K562 (cell line): ENCODE measurements at regions not wholly inside any gene's neighbourhood (a gene's known extent, or its start where the extent isn't known, plus 50 kb on each side); places are given as distances from the start of the nearest gene placed in this dataset.

Experiments used
- ATAC-seq: fragments of 200-7000 bp; cut with Tn5 transposase; 3 replicates; pipeline ENCODE4 v1.9.1; 2020; ENCODE audit warnings: moderate library complexity
- BruUV-seq: library from RNA; stranded (reverse); fragments of 400-500 nt; replicated peaks from 2 replicates; lab custom pipeline; 2021; lab: Mats Ljungman, UMichigan
- CTCF ChIA-PET: fragments of 300-600 bp; formaldehyde crosslinking; extraction: SDS; loops from one replicate; lab custom pipeline; 2021; ENCODE audit warnings: low intra/inter-chr PET ratio; lab: Yijun Ruan, JAX
- POLR2A ChIA-PET: fragments of 300-600, 350-650 bp; sonication (Branson Sonifier 250); formaldehyde crosslinking; extraction: SDS; loops from one replicate; lab custom pipeline; 2021; ENCODE audit warnings: antibody characterized with exemption, inconsistent platforms; lab: Yijun Ruan, JAX
- DNase-seq, 4 experiments: peaks; one replicate each; pipeline versions ENCODE4 v3.0.0 to v3.0.0-alpha.2; 2011 to 2018; ENCODE audit warnings: low spot score in 3 of 4, mixed read lengths in 3 of 4; ENCODE audit errors: extremely low read depth in 1 of 4
- FAIRE-seq: peaks from 2 replicates; lab custom pipeline; 2011; peaks lifted over from hg19 to GRCh38; lab: Jason Lieb, UNC
- H2AFZ ChIP-seq: 2 replicates; pipeline ENCODE4 v1.6.0; 2011; ENCODE audit warnings: low read depth, low read length, control low read depth, inconsistent platforms
- H3K27ac ChIP-seq: fragments of 200-600 bp; 3 replicates; pipeline ENCODE4 v1.8.0; 2011; ENCODE audit warnings: low read depth, mild to moderate bottlenecking, control low read depth, inconsistent platforms, low read length, moderate library complexity, mixed read lengths; ENCODE audit errors: extremely low read depth
- H3K27me3 ChIP-seq, 2 experiments: fragments of 300-600 bp in 1 of 2; 2 replicates in 1 of 2; 3 replicates in 1 of 2; pipeline versions ENCODE4 v1.6.0 to v1.8.0; 2011; ENCODE audit warnings: inconsistent platforms in 2 of 2, low read length in 2 of 2, mild to moderate bottlenecking in 1 of 2, mixed read lengths in 1 of 2, moderate library complexity in 1 of 2; ENCODE audit not compliant: control insufficient read depth in 2 of 2, insufficient read depth in 2 of 2
- H3K36me3 ChIP-seq: fragments of 300-600 bp; 3 replicates; pipeline ENCODE4 v1.8.0; 2011; ENCODE audit warnings: mild to moderate bottlenecking, low read length, inconsistent platforms; ENCODE audit not compliant: control insufficient read depth, insufficient read depth
- H3K4me1 ChIP-seq, 2 experiments: fragments of 200-600 bp in 1 of 2; replicated peaks in 1 of 2; 2 replicates in 1 of 2; 3 replicates in 1 of 2; pipeline versions ENCODE4 v1.5.1 to v1.8.0; 2011; ENCODE audit warnings: inconsistent platforms in 2 of 2, low read length in 2 of 2, mild to moderate bottlenecking in 1 of 2, mixed read lengths in 1 of 2, moderate library complexity in 1 of 2; ENCODE audit not compliant: control insufficient read depth in 2 of 2, insufficient read depth in 2 of 2
- H3K4me2 ChIP-seq: 2 replicates; pipeline ENCODE4 v1.6.1; 2011; ENCODE audit warnings: low read length, control low read depth, inconsistent platforms, mixed read lengths; ENCODE audit not compliant: insufficient read depth
- H3K4me3 ChIP-seq: fragments of 200-600 bp; sonication (generic), shearing (Covaris generic); 2 replicates; pipeline ENCODE4 v1.5.1; 2016; ENCODE audit warnings: control low read depth, inconsistent platforms
- H3K79me2 ChIP-seq: fragments of 200-600 bp; 3 replicates; pipeline ENCODE4 v1.8.0; 2011; ENCODE audit warnings: low read length, inconsistent platforms; ENCODE audit not compliant: control insufficient read depth, insufficient read depth
- H3K9ac ChIP-seq, 2 experiments: 2 replicates each; pipeline versions ENCODE4 v1.6.0 to v1.6.1; 2011; ENCODE audit warnings: low read depth in 2 of 2, low read length in 2 of 2, control low read depth in 1 of 2, inconsistent platforms in 1 of 2, mild to moderate bottlenecking in 1 of 2, mixed read lengths in 1 of 2; ENCODE audit not compliant: insufficient read depth in 1 of 2
- H3K9me1 ChIP-seq: one replicate; pipeline ENCODE4 v1.6.0; 2011; ENCODE audit warnings: inconsistent platforms, mild to moderate bottlenecking, low read length, moderate library complexity; ENCODE audit not compliant: control insufficient read depth, insufficient read depth
- H3K9me3 ChIP-seq: replicated peaks from 2 replicates; pipeline ENCODE4 v1.5.1; 2011; ENCODE audit warnings: low read depth, low read length, inconsistent platforms; ENCODE audit not compliant: control insufficient read depth, insufficient read depth
- H4K20me1 ChIP-seq: replicated peaks from 2 replicates; pipeline ENCODE4 v1.6.1; 2011; ENCODE audit warnings: low read length, inconsistent platforms, mixed read lengths; ENCODE audit not compliant: control insufficient read depth, insufficient read depth
- CEBPB ChIP-seq: fragments of 450-650 bp; IDR thresholded peaks from 2 replicates; pipeline ENCODE4 v1.6.1; 2016; ENCODE audit warnings: missing genetic modification characterization, missing compliant biosample characterization
- ELK3 ChIP-seq: fragments of 450-650 bp; formaldehyde crosslinking; IDR thresholded peaks from 2 replicates; pipeline ENCODE4 v1.4.0; 2020; ENCODE audit warnings: mild to moderate bottlenecking
- GMEB1 ChIP-seq: fragments of 250-450 bp; sonication (Bioruptor Pico); IDR thresholded peaks from 2 replicates; pipeline ENCODE4 v1.4.0; 2020; ENCODE audit warnings: mild to moderate bottlenecking
- ID3 ChIP-seq, 2 experiments: fragments of 250-450 bp in 1 of 2; fragments of 450-650 bp in 1 of 2; sonication (Bioruptor Pico) in 1 of 2; IDR thresholded peaks; 2 replicates each; pipeline versions ENCODE4 v1.6.1 to v1.8.0; 2016 to 2021; ENCODE audit warnings: mild to moderate bottlenecking in 2 of 2, moderate library complexity in 2 of 2, missing compliant biosample characterization in 1 of 2, missing genetic modification characterization in 1 of 2
- KHSRP ChIP-seq: fragments of 450-650 bp; IDR thresholded peaks from 2 replicates; pipeline ENCODE4 v1.6.1; 2017
- MYC ChIP-seq, 2 experiments: fragments of 250-450 bp in 1 of 2; sonication (Bioruptor Pico) in 1 of 2; IDR thresholded peaks; 2 replicates each; pipeline versions ENCODE4 v1.5.1 to v1.6.1; 2012 to 2021; ENCODE audit warnings: low read depth in 2 of 2, borderline replicate concordance in 1 of 2, improper control_type of control experiment in 1 of 2, low read length in 1 of 2, mild to moderate bottlenecking in 1 of 2, moderate library complexity in 1 of 2
- NCOA4 ChIP-seq: fragments of 450-650 bp; IDR thresholded peaks from 2 replicates; pipeline ENCODE4 v1.6.1; 2018; ENCODE audit warnings: mild to moderate bottlenecking; ENCODE audit not compliant: partially characterized antibody
- NR2C2 ChIP-seq, 2 experiments: fragments of 200-800 bp in 1 of 2; sonication (Bioruptor generic) in 1 of 2; sonication (generic) in 1 of 2; formaldehyde crosslinking in 1 of 2; IDR thresholded peaks; 2 replicates each; pipeline versions ENCODE4 v1.6.1 to v1.8.0; 2016 to 2022; ENCODE audit warnings: mild to moderate bottlenecking in 1 of 2, missing compliant biosample characterization in 1 of 2, missing genetic modification characterization in 1 of 2, missing genetic modification reagents in 1 of 2
- WGBS: fragments of 100-300 bp; shearing (Covaris generic); methylation state at CpG from one replicate; pipeline ENCODE4 v1.1.6; 2016; ENCODE audit warnings: low coverage, mixed read lengths; ENCODE audit not compliant: insufficient coverage; ENCODE audit errors: missing lambda C conversion rate; 5-methylcytosine and 5-hydroxymethylcytosine counted together
- in situ Hi-C: fragments of 300-500 bp; cut with MboI; formaldehyde crosslinking; loops from 4 replicates; pipeline ENCODE4 v1.15.0; 2018; ENCODE audit warnings: inconsistent platforms, mixed read lengths
- intact Hi-C: fragments of 100-400 bp; cut with micrococcal nuclease; formaldehyde crosslinking; loops from 2 replicates; pipeline ENCODE4 v1.14.2; 2022

GRCh38 chr10:57919864-57920263 lies 347.8 kb downstream of the IPMK start:
- Histone ChIP-seq H3K4me3 (no peak overlapping the region), H2AFZ (no peak overlapping the region), H3K79me2 (no peaks in the 10 kb centered on the region), H3K9me3 (no peaks in the 10 kb centered on the region), H4K20me1 (no peaks in the 10 kb centered on the region), H3K4me2 (no peak overlapping the region), H3K9ac (no peak overlapping the region), H3K9me1 (no peaks in the 10 kb centered on the region), H3K27ac (no peak overlapping the region), H3K36me3 (no peaks in the 10 kb centered on the region), H3K27me3 (no peaks in the 10 kb centered on the region), H3K4me1 (no peaks in the 10 kb centered on the region)
- intact Hi-C loops = no loop called here
- POLR2A ChIA-PET = no interaction called here
- CTCF ChIA-PET = no interaction called here
- 0% methylated on average over 1 of the region's 1 CpG for WGBS
- no peak for ATAC-seq
- BruUV-seq = no TSS peak
- no peak for DNase-seq
- in situ Hi-C loops = no loop called here
- TF ChIP-seq GMEB1 (CRISPR knock-in tag) (no peak), ELK3 (CRISPR knock-in tag) (no peak), NR2C2 (CRISPR knock-in tag; IDR thresholded peaks at IDR 0.05) (no peak), NR2C2 (tag; IDR thresholded peaks at IDR 0.05) (no peak), NCOA4 (no peak), KHSRP (no peak), MYC (IDR thresholded peaks at IDR 0.05; ENCODE audit: low read depth, low read length) (no peak), MYC (CRISPR knock-in tag; IDR thresholded peaks at IDR 0.05; ENCODE audit: borderline replicate concordance, low read depth) (no peak), CEBPB (tag) (no peak), ID3 (CRISPR knock-in tag; IDR thresholded peaks at IDR 0.05) (no peak), ID3 (tag; IDR thresholded peaks at IDR 0.05) (no peak)
- no peak for FAIRE-seq
